Fibroblast of skin of abdomen (primary cell): ENCODE measurements at regions not wholly inside any gene's neighbourhood (a gene's known extent, or its start where the extent isn't known, plus 50 kb on each side); places are given as distances from the start of the nearest gene placed in this dataset.

Experiments
- DNase-seq: peaks from one replicate; pipeline ENCODE4 v3.0.0-alpha.2; 2013

DNA sequence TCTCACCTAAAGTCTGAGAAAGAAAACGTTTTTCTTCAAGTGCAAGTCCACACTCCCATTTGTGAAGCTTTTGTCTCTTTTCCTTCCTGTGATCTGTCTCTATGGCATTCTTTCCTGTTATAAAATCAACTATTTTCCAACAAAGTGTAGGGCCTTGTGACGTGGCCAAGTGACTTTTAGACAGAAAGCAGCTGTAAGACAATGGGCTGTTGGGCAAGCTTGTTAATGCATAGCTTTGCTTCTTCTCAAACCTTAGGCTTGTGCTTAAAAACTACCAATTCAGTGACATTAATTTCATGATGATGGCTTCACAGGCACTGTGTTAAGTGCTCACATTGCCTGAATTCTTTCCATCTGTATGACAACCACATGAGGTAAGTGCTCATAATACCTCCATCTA lies 83.5 kb downstream of the VCY1B start:
- no peak for DNase-seq

DNA sequence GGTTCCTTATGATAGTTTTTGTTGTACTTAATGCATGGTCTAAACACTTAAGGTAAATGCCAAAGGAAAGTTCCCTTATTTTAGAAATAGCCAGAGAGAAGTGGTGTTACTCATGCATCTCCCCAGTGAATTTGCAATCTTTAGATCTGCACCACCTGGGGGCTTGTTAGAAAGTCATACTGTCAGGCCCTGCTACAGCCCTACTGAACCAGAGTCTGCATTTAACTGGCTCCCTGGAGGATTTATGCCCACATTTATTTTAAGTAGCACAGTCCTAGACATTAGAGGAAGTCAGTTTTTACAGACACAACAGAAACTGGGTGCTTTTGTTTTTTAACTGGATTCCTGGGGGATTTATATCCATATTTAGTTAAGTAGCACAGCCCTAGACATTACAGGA lies 89.6 kb downstream of the VCY1B start:
- DNase-seq, result no peak

DNA sequence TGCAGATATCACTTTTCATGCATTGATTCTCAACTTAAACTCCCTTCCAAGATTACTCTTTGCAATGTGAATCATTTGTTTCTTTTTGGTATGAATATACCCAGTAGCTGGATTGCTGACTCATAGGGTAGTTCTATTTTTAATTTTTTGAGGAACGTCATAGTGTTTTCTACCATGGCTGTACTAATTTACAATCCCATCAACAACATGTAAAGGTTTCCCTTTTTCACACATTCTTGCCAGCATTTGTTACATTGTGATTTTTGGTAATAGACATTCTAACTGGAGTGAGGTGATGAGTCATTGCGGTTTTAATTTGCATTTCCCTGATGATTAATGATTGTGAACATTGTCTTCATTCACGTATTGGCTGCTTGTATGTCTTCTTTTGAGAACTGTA lies 126.7 kb downstream of the VCY1B start:
- no peak for DNase-seq

DNA sequence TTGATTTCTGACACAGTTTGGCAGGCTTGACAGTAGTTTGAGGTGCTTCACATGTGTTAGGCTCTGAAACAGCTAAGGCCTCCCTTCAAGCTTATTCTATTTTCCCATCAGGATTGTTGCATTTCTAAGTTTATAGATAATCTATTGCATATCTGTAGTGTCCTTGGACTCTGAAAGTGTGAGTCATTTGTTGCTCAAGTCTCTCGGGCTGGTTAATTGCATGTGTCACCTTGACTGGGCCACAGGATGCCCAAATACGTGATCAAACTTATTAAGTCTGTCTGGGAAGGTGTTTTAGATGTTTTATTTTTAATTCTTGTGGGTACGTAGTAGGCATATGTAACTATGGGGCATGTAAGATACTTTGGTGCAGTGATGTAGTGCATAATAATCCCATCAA lies 166.0 kb downstream of the VCY1B start:
- no peak for DNase-seq

DNA sequence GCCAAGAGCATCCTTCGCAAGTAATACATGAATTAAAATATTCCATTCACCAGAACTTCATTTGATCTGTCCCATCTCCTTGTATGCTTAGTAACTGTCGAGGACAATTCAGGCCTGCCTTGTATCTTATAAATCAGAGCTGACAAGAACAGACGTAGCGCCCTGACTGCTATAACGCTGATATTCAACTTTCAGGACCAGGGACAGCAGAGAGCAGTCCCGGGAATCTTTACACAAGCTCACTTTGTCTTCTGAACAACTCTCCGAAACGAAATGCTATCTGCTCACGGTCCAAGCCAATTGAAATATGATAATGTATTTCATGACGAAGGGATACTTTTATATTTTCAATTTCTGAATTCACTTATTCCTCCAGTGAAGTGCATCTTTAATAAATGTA lies 175.7 kb downstream of the VCY1B start:
- DNase-seq, result no peak

DNA sequence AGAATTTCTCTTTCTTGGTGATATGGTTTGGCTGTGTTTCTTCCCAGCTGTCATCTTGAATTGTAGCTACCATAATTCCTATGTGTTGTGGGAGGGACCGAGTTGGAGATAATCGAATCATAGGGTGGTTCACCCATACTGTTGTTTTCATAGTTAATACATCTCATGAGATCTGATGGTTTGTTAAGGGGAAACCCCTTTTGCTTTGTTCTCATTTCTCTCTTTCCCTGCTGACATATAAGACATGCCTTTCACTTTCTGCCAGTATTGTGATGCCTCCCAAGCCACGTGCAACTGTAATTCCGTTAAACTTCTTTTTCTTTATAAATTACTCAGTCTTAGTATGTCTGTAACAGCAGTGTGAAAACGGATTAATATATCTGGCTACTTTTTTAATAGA lies 179.0 kb downstream of the VCY1B start:
- no peak for DNase-seq

DNA sequence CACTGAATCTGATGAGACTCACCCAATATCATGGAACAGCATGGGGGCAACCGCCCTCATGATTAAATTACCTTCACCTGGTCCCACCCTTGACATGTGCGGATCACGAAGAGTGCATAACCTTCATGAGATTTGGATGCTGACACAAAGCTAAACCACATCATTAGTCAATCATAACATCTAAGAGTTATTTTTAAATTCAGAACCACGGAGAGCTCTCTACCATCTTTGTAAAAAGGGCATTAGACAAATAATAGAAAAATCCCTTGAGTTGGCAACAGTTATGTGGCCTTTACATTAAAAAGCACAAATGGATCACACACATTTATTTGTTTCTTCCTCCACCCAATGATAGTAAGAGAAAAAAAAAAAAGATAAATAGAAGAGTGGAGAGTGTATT lies 182.2 kb downstream of the VCY1B start:
- no peak for DNase-seq

DNA sequence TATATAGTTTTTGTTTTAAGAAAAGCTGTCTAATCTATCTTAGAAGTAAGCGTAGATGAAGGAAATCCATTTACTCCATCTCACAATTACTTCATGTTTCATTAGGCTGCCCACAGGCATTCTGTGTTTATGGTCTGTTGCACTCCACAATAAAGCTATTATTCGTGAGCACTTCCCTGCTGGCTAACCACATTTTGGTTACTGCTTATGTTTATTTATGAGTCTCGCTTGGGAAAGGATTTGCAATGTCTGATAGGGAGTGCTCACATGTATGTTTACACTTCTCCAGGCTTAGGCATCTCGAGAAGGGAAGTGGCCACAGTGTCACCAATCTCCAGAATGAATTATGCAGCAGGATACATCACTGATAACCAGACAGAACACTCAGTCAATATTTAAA lies 190.9 kb downstream of the VCY1B start:
- DNase-seq, result no peak

DNA sequence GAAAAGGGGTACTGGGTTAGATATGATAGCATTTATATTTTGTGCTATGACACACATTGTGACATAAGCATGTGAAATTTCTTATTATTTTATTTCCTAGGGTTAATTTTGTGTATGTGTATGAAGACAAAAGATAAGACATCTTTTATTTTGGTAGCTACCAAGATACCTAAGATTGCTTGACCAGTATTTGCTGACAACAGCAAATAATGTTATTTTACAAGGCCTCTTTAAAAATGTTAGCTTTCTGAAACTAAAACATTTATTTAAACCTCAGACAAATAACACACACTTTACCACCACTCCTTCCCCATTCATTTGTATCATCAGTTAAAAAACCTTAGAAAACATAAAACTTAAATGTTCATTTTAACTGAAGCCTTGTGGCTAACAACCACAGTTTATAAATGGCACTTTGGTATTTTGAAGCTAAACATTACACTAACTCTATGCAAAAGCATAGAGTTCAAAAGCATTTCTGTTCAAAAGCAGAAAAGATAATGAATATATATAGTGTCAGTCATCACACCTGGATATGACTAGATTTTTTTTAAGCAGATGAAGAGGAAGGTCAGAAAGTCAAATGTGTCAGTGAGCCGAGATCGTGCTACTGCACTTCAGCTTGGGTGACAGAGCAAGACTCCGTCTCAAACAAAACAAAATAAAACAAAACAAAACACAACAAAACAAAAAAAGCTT lies 193.0 kb downstream of the VCY1B start:
- DNase-seq, result no peak

DNA sequence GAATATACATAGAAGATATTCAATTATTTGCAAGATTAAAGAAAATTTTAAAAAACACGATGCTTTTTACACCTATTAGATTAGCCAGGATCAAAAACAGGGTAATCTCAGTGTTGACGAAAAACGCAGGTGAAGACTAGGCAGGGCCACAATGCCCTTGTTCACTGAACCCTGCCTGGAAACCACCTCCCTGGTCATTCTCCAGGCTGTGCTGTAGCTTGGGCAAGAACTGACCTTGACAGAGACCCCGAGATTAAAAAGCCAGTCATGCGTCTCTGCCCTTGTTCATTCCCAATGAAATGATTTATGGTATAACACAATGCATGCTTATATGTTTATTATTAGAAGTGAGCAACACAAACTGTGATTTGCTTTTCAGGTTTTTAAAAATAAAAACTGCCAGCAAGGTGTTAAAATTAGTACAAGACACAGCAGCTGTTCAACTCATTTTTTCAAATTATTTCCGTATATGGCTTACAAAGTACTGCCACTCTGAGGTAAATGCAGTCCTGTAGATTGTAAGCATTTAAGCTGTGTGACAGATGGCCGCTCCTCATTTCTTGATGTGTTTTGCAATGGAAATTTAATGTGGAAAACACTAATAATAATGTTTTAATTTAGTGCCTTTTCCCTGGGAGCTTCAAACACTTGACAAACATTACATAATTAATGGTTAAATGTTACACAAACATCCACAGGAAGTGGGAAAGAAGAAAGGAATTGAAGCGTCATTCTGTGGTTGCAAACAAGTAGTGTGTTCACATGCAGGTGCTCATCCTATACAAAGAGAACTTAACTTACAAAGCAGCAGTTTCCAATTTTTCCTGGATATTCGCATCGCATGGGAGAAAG lies 200.2 kb downstream of the VCY1B start:
- DNase-seq, result no peak

DNA sequence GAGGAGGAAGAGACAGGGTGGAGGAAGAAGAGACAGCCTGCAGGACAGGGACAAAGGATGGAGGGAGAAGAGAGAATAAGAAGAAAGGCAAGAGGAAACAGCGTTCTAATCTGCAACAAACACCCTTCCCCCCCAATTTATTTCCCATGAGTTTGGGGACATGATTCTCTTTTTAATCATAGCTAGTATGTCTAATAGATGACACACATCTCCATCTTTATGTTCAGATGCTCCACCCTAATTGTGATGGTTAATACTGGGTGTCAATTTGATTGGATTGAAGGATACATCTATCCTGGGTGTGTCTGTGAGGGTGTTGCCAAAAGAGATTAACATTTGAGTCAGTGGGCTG lies 200.8 kb downstream of the VCY1B start:
- no peak for DNase-seq

DNA sequence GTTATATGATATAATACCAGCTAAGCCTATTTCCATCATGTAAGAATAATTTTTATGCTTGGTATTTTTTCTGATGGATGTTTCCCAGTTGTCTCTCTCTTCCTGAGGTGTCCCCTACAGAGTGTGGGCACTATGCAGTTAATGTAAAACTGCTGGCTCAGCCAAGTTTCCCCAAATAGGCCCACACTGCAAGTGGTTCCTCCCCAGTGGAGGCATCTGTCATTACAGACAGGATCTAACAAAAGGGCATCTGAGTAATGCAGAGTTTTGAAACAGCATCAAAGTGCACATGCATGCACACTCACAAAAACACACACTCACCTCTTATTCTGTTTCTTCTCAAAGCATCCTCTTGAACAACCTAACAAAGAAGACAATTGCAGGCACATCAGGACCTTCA lies 221.0 kb downstream of the VCY1B start:
- DNase-seq, result no peak

DNA sequence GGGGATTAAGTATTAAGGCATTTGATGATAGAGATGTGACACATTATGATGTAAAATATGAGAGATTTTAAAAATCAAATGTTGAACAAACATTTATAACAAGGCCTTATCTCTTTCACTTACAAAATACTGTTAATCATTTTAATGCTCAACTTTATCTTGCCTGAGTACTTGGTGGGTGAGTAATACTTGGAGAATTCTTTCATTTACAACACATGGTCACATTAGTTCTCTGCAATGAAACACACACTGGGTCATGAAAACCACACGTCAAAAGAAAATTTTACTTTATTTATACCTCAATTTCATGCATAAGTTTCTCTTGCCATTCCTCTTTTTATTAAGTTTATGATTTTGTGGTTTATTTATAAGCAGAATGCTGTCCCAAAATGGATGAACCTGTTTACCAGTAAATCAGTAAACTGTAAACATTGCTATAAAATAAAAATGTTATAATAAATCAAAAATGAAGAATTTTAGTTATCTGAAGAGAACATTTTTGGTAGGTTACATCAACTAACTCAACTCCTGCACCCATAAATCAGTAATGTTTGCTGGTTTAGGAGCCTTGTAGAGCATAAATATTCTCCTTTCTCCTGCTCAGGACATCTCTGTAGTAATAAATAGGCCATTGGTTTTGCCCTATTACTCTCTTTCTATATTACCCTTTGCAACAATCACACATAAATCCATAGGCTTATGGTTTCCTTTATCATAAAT lies 233.5 kb upstream of the NLGN4Y start:
- DNase-seq, result peak; percentile 2

DNA sequence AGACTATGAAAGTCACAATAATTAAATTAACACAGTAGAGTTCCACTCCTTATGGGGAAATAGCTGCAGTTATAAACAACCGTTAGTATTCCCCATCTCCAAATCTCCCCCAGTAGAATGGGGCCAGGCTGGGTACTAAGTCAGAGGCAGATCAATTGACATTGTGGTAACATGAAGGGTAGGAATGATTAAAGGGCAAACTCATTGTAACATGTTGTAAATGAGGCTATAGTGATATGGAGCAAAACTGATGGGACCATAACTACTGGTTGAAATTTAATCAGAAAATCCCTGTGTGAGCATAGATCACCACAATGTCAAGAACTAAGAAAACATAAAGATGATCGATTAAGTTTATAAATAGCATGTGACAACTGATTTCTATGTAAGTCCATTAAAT lies 231.9 kb upstream of the NLGN4Y start:
- no peak for DNase-seq

DNA sequence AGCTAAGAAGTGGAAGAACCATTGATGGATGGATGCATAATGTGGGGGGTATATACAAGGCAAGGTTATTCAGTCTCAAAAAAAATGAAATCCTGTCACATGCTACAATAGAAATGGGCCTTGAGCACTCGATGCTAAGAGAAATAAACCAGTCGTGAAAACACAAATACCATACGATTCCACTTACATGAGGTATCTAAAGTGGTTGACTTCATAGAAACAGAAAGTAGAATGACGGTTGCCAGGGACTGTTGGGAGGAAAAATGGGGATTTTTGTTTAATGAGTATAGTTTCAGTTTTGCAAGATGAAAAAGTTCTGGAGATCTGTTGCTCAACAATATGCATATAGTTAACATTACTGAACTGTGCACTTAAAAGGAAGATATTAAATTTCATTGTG lies 223.6 kb upstream of the NLGN4Y start:
- DNase-seq, result no peak

DNA sequence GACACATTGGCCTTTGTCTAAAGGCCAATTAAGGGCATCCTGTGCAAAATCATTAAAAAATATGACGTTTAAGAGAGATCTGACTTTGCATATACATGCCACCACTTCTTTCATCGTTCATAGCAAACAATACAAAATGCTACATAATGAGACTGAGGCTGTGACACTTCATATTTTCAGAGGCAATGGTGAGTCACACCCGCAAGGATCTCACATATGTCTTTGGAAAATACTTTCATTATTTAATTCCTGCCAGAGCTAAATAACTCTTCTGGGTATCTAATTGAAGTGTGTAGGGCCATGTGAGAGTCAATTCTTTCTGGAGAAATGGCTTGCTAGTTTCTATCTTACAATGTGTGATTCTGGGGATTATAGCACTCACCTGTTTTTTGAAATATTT lies 222.8 kb upstream of the NLGN4Y start:
- no peak for DNase-seq

DNA sequence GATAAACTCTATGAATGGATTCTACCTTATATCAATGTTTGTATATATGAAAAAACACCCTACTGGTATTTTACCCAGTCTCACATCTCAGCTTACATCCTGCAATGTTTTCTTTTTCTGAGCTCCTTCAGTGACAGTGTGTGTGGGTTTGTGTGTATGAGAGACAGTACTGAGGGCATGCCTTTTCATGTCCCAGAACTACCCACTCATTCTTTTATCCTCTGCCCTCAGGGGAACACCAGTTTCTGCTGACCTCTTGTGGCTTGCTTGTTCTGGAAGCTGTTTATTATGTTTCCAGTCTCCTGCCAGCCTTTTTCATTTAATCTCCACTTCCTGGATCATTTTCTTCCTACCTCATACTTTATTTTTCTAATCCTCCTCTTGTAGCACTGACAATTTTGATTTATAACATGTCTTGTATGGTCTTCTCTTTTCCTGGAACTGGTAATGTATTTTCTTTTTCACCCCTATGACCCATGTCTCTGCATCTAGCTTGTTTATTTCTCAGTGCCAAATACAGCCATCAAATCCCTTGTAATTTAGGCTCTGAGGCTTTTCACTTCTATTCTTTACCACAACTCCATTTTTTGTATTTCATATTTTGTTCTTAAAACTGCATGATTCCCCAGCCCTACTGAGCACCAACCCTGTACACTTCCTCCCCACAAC lies 195.5 kb upstream of the NLGN4Y start:
- DNase-seq, result peak; percentile 0

DNA sequence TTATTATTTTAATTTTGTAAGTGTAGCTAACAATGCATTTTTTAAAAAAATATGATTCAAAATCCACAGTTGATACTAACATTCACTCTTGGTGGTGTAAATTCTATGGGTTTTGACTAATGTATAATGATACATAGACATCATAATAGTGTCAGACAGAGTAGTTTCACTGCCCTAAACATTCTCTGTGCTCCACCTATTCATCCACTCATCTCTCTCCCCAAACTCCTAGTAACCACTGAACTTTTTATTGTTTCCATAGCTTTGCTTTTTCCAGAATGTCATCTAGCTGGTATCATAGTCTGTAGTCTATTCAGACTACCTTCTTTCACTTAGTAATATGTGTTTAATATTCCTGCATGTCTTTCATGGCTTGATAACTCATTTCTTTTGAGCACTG lies 194.0 kb upstream of the NLGN4Y start:
- DNase-seq, result no peak

DNA sequence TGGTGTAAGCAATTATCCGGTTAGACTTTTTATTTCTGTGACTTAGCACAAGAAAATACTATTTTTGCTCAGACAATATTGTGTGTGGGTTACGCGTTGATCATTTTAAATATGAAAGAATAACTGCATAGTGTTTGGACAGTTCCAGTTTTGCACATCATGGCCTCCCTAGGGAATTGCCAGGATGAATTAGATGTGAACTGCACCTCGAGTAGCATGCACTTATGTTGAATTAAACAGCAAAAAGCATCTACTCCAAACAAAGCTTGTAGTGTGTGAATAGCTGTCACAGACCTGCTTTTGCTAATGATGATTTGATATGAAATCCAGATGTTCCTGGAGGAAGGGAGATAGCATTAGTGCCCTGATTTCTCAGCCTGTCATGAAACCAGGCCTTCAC lies 184.8 kb upstream of the NLGN4Y start:
- DNase-seq, result no peak

DNA sequence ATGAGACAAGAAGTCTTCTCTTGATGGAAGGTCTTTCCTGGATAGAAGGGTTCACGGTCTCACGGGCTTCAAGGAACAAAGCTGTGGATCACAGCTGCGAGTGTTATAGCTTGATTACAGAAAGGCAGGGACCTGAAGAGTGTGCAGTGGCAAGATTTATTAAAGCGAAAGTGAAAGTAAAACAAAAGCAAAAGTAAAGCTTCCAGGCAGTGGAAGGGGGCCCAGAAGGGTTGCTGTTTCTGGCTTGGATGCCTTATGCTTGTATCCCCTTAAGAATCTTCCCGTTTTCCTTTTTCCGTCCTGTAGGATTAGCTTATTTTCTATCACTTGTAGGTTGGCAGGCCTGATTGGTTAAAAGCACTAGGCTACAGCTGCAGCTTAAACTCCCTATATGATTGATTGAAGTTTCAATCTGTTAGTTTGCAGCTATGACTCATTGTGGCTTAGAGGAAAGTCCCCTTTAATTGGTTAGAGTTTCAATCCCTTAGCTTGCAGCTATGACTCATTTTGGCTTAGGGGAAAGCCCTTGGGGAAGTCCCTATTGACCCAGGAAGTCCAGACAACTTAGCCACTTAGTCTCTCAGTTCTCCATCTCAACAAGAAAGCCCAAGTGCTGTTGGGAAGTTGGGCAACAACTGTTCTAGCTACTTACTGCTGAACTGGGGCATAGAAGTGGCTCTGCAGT lies 183.7 kb upstream of the NLGN4Y start:
- DNase-seq, result peak; percentile 43

DNA sequence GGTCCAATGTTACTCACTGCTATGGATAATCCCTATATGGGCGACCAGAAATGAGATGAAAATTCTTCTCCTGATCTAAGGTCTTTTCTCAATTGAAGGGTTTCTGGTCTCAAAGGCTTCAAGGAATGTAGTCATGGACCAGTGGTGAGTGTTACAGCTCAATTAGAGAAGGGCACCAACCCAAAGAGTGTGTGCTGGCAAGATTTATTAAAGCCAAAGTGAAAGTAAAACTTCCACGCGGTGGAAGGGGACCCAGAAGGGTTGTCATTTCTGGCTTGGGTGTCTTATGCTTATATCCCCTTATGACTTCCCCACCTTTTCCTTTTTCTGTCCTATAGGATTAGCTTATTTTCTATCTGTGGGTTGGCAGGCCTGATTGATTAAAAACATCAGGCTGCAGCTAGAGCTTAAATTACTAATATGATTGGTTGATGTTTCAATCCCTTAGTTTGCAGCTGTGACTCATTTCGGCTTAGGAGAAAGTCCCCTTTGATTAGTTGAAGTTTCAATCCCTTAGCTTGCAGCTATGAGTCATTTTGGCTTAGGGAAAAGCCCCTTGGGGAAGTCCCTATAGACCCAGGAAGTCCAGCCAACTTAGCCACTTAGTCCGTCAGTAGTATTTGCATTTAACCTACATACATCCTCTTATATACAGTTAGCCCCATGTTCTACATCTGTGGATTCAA lies 179.5 kb upstream of the NLGN4Y start:
- peak; percentile 2 for DNase-seq

DNA sequence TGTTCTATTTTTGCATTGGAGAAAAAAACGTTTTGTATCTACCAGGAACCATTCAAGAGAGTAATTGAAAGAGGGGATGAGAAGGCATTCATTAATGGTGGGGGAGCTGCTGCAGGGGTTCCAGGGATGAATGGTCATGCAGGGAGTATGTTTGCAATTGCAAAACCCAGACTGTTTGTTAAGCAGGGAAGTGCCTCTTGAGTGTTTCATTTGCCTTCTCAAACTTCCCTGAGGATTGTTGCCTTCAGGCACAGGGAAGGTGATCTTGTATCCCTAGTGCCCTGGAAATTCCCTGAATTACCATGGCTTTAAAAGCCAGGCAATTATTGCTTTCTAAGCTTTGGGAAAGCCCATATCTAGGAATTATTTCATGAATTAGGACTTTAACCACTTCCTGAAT lies 172.7 kb upstream of the NLGN4Y start:
- DNase-seq, result no peak
